GM12878 (cell line): ENCODE measurements at regions not wholly inside any gene's neighbourhood (a gene's known extent, or its start where the extent isn't known, plus 50 kb on each side); places are given as distances from the start of the nearest gene placed in this dataset.

Experiments used
- CEBPB ChIP-seq, 2 experiments: fragments of 150-350 bp in 1 of 2; IDR thresholded peaks; 2 replicates each; pipeline ENCODE4 v1.6.1; 2012 to 2014; ENCODE audit warnings: low read depth in 2 of 2, low read length in 2 of 2, borderline replicate concordance in 1 of 2, inconsistent platforms in 1 of 2
- EZH2 ChIP-seq: IDR thresholded peaks from 2 replicates; pipeline ENCODE4 v1.6.1; 2012; ENCODE audit warnings: low read depth, mild to moderate bottlenecking, control low read depth, inconsistent platforms, low read length, borderline replicate concordance; ENCODE audit not compliant: control insufficient read depth
- FOXK2 ChIP-seq: fragments of 450-650 bp; IDR thresholded peaks from 2 replicates; pipeline ENCODE4 v1.6.1; 2017; ENCODE audit warnings: mild to moderate bottlenecking, moderate library complexity
- GABPA ChIP-seq: IDR thresholded peaks from 2 replicates; pipeline ENCODE4 v1.6.1; 2014; ENCODE audit warnings: antibody characterized with exemption, low read depth, mild to moderate bottlenecking, inconsistent platforms
- MTA2 ChIP-seq: fragments of 450-650 bp; IDR thresholded peaks from 2 replicates; pipeline ENCODE4 v1.6.1; 2016; ENCODE audit warnings: low read depth, mild to moderate bottlenecking, moderate library complexity
- PML ChIP-seq: IDR thresholded peaks from 2 replicates; pipeline ENCODE4 v1.6.1; 2012; ENCODE audit warnings: low read length, inconsistent platforms
- RFX5 ChIP-seq: IDR thresholded peaks from 2 replicates; pipeline ENCODE4 v1.6.1; 2011; ENCODE audit warnings: low read depth, low read length, improper control_type of control experiment
- TAF1 ChIP-seq: IDR thresholded peaks from 2 replicates; pipeline ENCODE4 v1.6.1; 2011; ENCODE audit warnings: mild to moderate bottlenecking, low read depth, low read length, borderline replicate concordance
- TF ChIP-seq, protein P1 (sequence below): IDR thresholded peaks from 2 replicates; pipeline ENCODE4 v1.6.1; 2012; ENCODE audit warnings: low read depth, low read length, improper control_type of control experiment
- TF ChIP-seq, protein P2 (sequence below): IDR thresholded peaks from 2 replicates; pipeline ENCODE4 v1.6.1; 2012; ENCODE audit warnings: low read length, inconsistent platforms
- TF ChIP-seq, protein P3 (sequence below), 3 experiments: IDR thresholded peaks in 2 of 3; conservative IDR thresholded peaks in 1 of 3; 2 replicates each; pipeline ENCODE4 v1.5.1; 2011; ENCODE audit warnings: low read depth in 3 of 3, low read length in 3 of 3, mild to moderate bottlenecking in 3 of 3, control low read depth in 2 of 3, moderate library complexity in 2 of 3, inconsistent platforms in 1 of 3, mixed read lengths in 1 of 3; ENCODE audit not compliant: control insufficient read depth in 2 of 3, insufficient read depth in 1 of 3; ENCODE audit errors: extremely low read depth in 1 of 3

DNA sequence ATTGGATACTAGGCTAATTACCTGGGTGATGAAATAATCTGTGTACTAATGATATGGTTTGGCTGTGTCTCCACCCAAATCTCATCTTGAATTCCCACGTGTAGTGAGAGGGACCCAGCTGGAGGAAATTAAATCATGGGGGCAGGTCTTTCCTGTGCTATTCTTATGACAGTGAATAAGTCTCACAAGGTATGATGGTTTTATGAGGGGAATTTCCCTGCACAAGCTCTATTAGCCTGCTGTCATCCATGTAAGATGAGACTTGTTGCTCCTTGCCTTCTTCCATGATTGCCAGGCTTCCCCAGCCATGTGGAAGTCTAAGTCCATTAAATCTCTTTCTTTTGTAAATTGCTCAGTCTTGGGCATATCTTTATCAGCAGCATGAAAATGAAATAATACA is 394.1 kb upstream of the SYT4 start:
- TF ChIP-seq FOXK2 (no peak), GABPA (no peak), RFX5 (no peak), CEBPB (IDR thresholded peaks at IDR 0.05; ENCODE audit: borderline replicate concordance in 1 of 2, low read depth in 2 of 2, low read length in 2 of 2) (no peak), MTA2 (no peak), EZH2 (no peak), PML (no peak), TAF1 (no peak)
- TF ChIP-seq, protein P1, sequence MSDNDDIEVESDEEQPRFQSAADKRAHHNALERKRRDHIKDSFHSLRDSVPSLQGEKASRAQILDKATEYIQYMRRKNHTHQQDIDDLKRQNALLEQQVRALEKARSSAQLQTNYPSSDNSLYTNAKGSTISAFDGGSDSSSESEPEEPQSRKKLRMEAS: no peak
- TF ChIP-seq, protein P2, sequence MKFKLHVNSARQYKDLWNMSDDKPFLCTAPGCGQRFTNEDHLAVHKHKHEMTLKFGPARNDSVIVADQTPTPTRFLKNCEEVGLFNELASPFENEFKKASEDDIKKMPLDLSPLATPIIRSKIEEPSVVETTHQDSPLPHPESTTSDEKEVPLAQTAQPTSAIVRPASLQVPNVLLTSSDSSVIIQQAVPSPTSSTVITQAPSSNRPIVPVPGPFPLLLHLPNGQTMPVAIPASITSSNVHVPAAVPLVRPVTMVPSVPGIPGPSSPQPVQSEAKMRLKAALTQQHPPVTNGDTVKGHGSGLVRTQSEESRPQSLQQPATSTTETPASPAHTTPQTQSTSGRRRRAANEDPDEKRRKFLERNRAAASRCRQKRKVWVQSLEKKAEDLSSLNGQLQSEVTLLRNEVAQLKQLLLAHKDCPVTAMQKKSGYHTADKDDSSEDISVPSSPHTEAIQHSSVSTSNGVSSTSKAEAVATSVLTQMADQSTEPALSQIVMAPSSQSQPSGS: no peak
- TF ChIP-seq, protein P3, sequence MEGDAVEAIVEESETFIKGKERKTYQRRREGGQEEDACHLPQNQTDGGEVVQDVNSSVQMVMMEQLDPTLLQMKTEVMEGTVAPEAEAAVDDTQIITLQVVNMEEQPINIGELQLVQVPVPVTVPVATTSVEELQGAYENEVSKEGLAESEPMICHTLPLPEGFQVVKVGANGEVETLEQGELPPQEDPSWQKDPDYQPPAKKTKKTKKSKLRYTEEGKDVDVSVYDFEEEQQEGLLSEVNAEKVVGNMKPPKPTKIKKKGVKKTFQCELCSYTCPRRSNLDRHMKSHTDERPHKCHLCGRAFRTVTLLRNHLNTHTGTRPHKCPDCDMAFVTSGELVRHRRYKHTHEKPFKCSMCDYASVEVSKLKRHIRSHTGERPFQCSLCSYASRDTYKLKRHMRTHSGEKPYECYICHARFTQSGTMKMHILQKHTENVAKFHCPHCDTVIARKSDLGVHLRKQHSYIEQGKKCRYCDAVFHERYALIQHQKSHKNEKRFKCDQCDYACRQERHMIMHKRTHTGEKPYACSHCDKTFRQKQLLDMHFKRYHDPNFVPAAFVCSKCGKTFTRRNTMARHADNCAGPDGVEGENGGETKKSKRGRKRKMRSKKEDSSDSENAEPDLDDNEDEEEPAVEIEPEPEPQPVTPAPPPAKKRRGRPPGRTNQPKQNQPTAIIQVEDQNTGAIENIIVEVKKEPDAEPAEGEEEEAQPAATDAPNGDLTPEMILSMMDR (IDR thresholded peaks at IDR 0.05 in 2 of 3, conservative IDR thresholded peaks at IDR 0.05 in 1 of 3; ENCODE audit: control insufficient read depth in 2 of 3, extremely low read depth in 1 of 3, insufficient read depth in 1 of 3, low read depth in 3 of 3, low read length in 3 of 3): no peak
